Fibroblast of upper back skin (primary cell): ENCODE measurements at regions not wholly inside any gene's neighbourhood (a gene's known extent, or its start where the extent isn't known, plus 50 kb on each side); places are given as distances from the start of the nearest gene placed in this dataset.
"Not testable (repeated sequence)": the region's sequence is repeated elsewhere in the genome, so short reads cannot be mapped to it uniquely, and the experiment has no call there.

Source experiments
- DNase-seq: peaks from one replicate; pipeline ENCODE4 v3.0.0-alpha.2; 2013

DNA sequence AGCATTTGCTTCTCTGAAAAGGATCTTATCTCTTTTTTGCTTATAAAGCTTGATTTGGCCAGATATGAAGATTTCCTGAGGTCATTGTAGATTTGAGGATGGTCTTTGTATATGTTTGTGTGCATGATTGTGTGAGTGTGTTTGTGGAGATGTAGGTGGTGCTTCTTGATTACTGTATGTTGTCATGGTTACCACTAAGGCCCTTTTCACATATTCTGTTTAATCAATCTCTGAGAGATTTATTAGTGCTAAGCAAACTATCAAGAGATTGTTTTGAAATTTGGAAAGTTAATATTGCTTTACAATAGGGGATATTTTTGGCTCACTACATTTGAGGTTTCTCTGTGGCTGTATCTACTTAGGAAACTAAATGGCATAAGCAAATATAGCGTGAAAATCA, 191.7 kb downstream of the S1PR1 start:
- DNase-seq: no peak

GRCh38 chr1:101431956-101432510, 195.2 kb downstream of the S1PR1 start:
- no peak for DNase-seq

- no peak for DNase-seq
Observed at GRCh38 chr1:101435831-101436511, 199.2 kb downstream of the S1PR1 start.

- DNase-seq: no peak
Observed at GRCh38 chr1:101437800-101438199, 201.0 kb downstream of the S1PR1 start.

DNA sequence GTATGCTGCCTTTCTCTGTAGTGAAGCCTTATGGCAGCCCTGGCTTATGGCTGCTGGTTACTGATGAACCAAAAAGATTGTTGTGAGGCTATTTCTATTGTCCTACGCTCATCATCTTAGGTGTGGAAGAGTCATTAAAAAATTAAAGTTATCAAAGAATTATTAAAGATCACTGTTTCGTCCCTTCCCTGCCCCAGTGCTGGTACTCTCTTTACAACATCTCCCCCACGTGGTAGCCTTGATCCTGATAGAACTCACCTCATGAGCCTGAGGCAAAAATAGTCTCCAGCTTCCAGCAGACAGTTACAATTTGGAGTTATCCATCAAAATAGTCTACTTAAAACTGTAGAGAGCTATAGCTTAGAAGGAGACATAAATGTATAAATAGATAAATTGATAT, 201.5 kb downstream of the S1PR1 start:
- peak; percentile 4 for DNase-seq

DNA sequence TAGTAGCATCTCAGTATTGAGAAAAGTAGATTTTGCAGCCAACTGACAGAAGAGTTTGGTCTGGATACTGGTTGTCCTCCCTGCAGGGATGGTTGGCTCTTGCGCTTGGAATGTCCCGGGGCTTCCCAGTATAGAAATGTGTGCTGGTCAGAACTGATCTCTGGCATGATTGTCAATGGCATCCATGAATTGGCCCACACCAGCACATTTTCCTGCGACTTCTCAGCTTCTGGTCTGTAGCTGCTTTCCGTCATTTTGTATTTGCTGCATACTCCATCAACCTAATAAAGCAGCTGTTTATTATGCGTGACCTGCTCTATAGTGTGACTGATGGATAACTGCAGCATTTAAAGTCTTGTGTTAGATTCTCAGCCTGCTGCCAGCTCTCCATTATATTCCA, 203.7 kb downstream of the S1PR1 start:
- DNase-seq: no peak

DNA sequence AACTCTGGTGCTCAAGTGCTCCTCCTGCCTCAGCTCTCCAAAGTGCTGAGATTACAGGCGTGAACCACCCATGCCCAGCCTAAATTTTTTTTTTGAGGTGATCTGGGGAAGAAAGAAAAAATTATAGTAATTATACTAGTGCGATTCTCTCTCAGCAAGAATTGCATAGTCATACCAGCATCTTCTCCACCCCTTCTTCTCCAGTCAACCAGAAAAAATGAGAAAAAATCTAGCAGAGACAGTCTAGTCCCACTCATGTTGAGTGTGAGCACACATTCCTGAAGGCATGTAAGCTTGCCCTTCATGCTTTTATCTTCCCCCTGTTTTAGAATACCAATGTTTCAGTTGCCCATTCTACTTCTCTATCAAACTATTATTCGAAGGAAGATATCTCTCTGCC, 207.6 kb downstream of the S1PR1 start:
- DNase-seq: no peak

- DNase-seq: no peak
Observed at GRCh38 chr1:101444873-101445618, 208.2 kb downstream of the S1PR1 start.

GRCh38 chr1:101448018-101448417, 211.2 kb downstream of the S1PR1 start:
- no peak for DNase-seq

- not testable (repeated sequence) for DNase-seq
Observed at GRCh38 chr1:101450691-101451090, 213.9 kb downstream of the S1PR1 start.

GRCh38 chr1:101451888-101452287, 215.1 kb downstream of the S1PR1 start:
- DNase-seq: no peak

GRCh38 chr1:101452825-101453224, 216.0 kb downstream of the S1PR1 start:
- no peak for DNase-seq

- no peak for DNase-seq
Observed at GRCh38 chr1:101453844-101454243, 217.0 kb downstream of the S1PR1 start.

DNA sequence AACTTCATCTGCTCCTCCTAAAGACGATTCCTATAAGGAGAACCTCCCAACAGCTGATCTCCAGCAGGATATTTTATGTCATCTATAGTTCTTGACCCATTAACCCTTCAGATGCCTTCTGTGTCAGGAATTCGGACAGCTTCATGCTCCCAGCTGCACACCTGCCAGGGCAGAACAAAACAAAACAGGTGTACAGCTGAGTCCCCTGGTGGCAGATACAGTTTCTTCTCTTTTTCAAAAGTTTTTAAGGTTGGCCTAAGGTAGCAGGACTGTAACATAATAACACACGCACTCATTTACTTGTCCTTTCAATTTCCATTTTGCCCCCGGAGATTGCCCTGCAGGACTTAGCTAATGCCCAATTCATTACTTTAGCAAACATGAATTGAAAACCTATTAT, 218.3 kb downstream of the S1PR1 start:
- no peak for DNase-seq

DNA sequence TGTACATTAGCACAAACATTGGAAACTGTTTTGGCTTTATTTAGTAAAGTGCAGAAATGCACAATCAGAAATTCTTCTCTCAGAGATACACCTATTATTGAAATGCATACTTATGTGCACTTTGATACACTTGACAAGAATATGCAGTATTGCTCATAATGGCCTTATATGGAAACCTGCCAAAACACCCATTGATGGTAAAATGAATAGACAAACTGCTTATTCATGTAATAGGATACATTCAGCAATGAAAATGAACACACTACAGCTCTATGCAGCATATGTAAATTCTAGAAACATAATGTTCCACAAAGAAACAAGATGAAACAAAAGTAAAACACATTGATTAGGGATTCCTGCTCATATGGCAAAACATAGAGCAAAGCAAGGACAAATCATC, 223.9 kb downstream of the S1PR1 start:
- DNase-seq: no peak

DNA sequence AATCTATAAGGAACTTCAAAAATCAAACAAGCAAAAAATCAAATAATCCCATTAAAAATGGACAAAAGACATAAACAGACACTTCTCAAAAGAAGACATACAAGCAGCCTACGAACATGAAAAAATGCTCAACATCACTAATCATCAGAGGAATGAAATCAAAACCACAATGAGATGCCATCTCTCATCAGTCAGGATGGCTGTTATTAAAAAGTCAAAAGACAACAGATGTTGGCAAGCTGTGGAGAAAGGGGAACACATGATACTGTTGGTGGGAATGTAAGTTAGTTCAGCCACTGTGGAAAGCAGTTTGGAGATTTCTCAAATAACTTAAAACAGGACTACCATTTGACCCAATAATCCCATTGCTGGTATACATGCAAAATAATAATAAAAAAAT, 226.4 kb downstream of the S1PR1 start:
- peak; percentile 6 for DNase-seq

GRCh38 chr1:101465941-101466340, 229.1 kb downstream of the S1PR1 start:
- DNase-seq: no peak

DNA sequence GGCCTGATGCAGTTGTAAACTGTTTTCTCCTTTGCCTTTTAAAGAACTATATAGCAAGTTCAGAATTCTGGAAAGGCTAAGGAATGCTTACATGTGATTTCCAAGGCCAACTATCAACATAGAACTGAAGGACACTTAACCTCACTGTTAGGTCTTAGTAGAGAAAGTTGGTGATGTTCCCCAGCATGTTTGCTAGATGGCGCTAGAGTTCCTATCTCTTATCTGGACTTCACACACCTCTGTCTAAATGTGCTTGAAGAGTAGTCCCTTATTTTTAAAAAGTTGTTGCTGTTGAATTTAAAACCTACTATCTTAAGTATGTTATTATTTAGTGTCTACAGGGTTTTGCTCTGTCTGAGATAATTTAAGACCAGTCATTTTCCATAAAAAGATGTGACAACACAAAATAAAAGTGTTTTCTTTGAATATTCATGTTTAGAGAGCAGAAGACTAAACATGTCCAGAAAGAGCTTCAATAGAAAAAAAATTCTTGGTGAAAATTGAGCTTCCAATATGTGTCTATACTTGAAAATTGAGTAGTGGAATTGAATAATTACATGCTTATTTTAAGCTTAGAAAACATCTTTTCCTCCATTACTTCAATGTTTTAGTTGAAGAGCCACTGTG, 237.3 kb downstream of the S1PR1 start:
- DNase-seq: peak; percentile 2

DNA sequence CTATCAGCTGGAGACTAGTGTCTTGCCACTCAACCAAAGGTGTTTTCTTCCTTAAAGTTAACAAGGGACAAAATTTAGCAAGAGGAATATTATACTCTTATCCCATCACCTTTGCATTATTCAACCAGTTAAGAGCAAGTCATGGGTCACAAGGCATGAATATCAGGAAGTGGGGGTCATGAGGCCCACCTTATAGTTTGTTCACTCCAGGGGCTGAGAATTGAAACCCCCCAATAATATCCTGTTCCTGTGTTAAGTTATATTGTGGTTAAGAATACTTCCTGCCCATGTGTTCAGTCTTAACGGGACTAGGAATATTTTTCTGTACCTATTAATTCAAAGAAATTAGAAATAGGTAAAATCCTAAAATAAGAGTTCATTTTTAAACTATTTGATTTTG, 239.7 kb downstream of the S1PR1 start:
- no peak for DNase-seq

DNA sequence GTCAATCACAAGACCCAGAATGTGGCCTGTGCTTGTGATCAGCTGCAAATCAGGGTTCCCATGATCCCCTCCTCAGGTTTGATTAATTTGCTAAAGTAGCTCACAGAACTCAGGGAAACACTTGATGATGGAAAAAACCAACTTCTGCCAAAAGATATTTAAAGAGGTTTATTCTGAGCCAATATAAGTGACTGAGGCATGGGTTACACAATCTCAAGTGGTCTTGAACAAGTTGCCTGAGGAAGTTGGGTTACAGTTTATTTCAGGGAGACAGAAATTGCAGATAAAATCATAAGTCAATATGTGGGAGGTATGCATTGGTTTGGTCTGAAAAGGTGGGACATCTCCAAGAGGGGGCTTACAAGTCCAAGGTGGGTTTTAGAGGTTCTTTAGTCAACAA, 243.1 kb downstream of the S1PR1 start:
- no peak for DNase-seq

GRCh38 chr1:101482306-101482705, 245.5 kb downstream of the S1PR1 start:
- no peak for DNase-seq

DNA sequence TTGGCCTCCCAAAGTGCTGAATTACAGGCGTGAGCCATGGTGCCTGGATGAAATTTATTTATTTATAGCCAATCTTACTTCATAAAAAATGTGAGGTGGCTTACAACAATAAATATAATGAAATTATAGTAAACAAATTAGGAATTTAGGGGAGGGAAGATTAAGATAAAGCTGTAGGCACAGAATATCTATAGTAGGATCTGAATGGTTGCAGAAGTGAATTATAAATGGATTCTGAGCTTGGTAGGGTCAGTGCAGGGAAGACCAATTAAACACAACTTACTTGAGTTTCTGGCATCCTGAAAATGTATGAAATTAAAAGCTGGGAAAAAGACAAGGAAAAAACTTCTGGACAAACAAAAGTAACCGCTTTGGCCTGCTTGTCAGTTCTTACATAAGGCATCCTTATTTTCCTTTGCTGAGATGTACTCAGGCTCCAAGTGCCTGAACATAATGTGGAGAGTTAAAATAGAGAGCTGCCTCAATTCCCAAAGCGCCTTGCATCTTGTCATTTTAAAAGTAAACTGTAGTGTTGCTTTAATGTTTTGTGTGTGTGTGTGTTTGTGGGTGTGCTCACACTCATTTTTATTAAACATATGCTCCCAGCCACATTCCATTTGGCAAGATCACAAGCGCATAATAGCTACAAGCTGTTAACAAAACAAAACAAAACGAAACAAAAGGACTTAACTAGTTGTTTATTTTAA, 247.3 kb downstream of the S1PR1 start:
- DNase-seq: no peak

DNA sequence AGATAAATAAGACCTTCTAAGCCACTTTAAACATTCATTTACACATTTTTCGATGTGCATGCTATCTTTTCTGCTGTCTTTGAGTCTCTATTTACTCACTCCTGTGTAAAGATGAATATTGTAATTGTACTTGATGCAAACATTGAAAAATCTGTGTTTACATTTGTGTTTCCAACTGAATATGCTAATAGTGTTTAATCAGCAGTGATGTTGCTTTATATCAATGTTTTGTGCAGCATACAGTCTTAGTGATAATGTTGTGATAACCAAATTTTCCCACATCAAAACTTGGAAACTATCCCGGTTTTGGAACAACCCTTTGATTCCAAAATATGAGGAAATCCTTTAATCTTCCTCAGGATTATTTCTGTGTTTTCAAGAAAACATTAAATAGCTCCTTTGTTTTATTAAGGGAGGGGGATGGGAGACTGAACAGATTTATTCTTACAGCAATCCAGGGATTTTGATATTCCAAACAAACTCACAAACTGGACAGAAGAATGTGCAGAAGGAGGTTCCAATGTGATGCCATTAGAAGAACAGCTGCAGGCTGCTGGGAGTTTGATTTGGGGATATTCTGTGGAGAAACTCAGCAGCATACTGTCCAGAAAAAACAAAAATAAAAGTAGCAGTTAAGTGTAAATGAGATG, 248.0 kb downstream of the S1PR1 start:
- DNase-seq: no peak
